IMR-90 (cell line): ENCODE measurements at regions not wholly inside any gene's neighbourhood (a gene's known extent, or its start where the extent isn't known, plus 50 kb on each side); places are given as distances from the start of the nearest gene placed in this dataset.

Experiments used
- ATAC-seq: fragments of 200-7000 bp; cut with Tn5 transposase; 2 replicates; pipeline ENCODE4 v1.9.1; 2020; ENCODE audit warnings: low read depth, mild to moderate bottlenecking, moderate library complexity
- BruUV-seq: library from RNA; stranded (reverse); fragments of 400-500 nt; replicated peaks from 2 replicates; lab custom pipeline; 2021; lab: Mats Ljungman, UMichigan
- CTCF ChIA-PET: fragments of 300-600 bp; formaldehyde crosslinking; extraction: SDS; loops from one replicate; lab custom pipeline; 2021; ENCODE audit warnings: antibody characterized with exemption; lab: Yijun Ruan, JAX
- POLR2A ChIA-PET: fragments of 300-600 bp; sonication (Branson Sonifier 250); formaldehyde crosslinking; loops from one replicate; lab custom pipeline; 2022; ENCODE audit warnings: antibody characterized with exemption; ENCODE audit not compliant: unreplicated experiment; lab: Charles Lee
- DNase-seq: peaks from one replicate; pipeline ENCODE4 v3.0.0; 2013
- H2AFZ ChIP-seq: replicated peaks from 2 replicates; pipeline ENCODE3; 2013; ENCODE audit warnings: low read length, mild to moderate bottlenecking; ENCODE audit not compliant: poor library complexity
- H2AK5ac ChIP-seq: 2 replicates; pipeline ENCODE4 v1.6.1; 2013; ENCODE audit warnings: low read depth, low read length, inconsistent platforms
- H2AK9ac ChIP-seq: replicated peaks from 2 replicates; pipeline ENCODE3; 2013; ENCODE audit warnings: mild to moderate bottlenecking, low read depth, low read length, moderate library complexity; ENCODE audit not compliant: poor library complexity
- H2BK120ac ChIP-seq: 2 replicates; pipeline ENCODE4 v1.6.1; 2013; ENCODE audit warnings: low read depth, low read length, inconsistent platforms
- H2BK15ac ChIP-seq: 3 replicates; pipeline ENCODE4 v1.6.1; 2013; ENCODE audit warnings: low read depth, low read length, inconsistent platforms
- H2BK20ac ChIP-seq: 2 replicates; pipeline ENCODE4 v1.6.1; 2013; ENCODE audit warnings: low read depth, mild to moderate bottlenecking, inconsistent platforms, low read length, moderate library complexity
- H2BK5ac ChIP-seq: 2 replicates; pipeline ENCODE4 v1.6.1; 2013; ENCODE audit warnings: mild to moderate bottlenecking, low read depth, low read length, inconsistent platforms; ENCODE audit not compliant: poor library complexity, severe bottlenecking
- H3K14ac ChIP-seq: replicated peaks from 2 replicates; pipeline ENCODE4 v1.6.1; 2013; ENCODE audit warnings: low read depth, low read length, inconsistent platforms
- H3K18ac ChIP-seq: 2 replicates; pipeline ENCODE4 v1.6.1; 2013; ENCODE audit warnings: low read depth, low read length, control low read depth
- H3K23ac ChIP-seq: 2 replicates; pipeline ENCODE4 v1.6.1; 2013; ENCODE audit warnings: low read depth, low read length, inconsistent platforms
- H3K27ac ChIP-seq: 2 replicates; pipeline ENCODE4 v1.5.1; 2013; ENCODE audit warnings: mild to moderate bottlenecking, control low read depth, low read length; ENCODE audit not compliant: insufficient read depth
- H3K27me3 ChIP-seq: 2 replicates; pipeline ENCODE4 v1.6.1; 2013; ENCODE audit warnings: low read length; ENCODE audit not compliant: control insufficient read depth, insufficient read depth
- H3K36me3 ChIP-seq: 2 replicates; pipeline ENCODE4 v1.6.1; 2013; ENCODE audit warnings: low read length, mixed read lengths; ENCODE audit not compliant: control insufficient read depth, insufficient read depth
- H3K4ac ChIP-seq: 2 replicates; pipeline ENCODE4 v1.6.1; 2013; ENCODE audit warnings: low read depth, low read length, inconsistent platforms
- H3K4me1 ChIP-seq: 2 replicates; pipeline ENCODE4 v1.6.1; 2013; ENCODE audit warnings: low read length, mixed read lengths; ENCODE audit not compliant: control insufficient read depth, insufficient read depth
- H3K4me2 ChIP-seq: 2 replicates; pipeline ENCODE4 v1.6.1; 2013; ENCODE audit warnings: low read depth, mild to moderate bottlenecking, control low read depth, low read length, moderate library complexity
- H3K4me3 ChIP-seq: 2 replicates; pipeline ENCODE4 v1.5.1; 2013; ENCODE audit warnings: low read depth, mild to moderate bottlenecking, control low read depth, low read length, moderate library complexity; ENCODE audit not compliant: insufficient read depth
- H3K56ac ChIP-seq: 2 replicates; pipeline ENCODE4 v1.6.1; 2013; ENCODE audit warnings: low read length, inconsistent platforms; ENCODE audit not compliant: insufficient read depth; ENCODE audit errors: extremely low read depth
- H3K79me1 ChIP-seq, 2 experiments: 2 replicates each; pipeline ENCODE4 v1.6.1; 2013; ENCODE audit warnings: low read length in 2 of 2, inconsistent platforms in 1 of 2, low read depth in 1 of 2
- H3K9ac ChIP-seq: 2 replicates; pipeline ENCODE4 v1.6.1; 2013; ENCODE audit warnings: low read depth, low read length, control low read depth
- H3K9me1 ChIP-seq: 2 replicates; pipeline ENCODE4 v1.6.1; 2013; ENCODE audit warnings: low read length, inconsistent platforms; ENCODE audit not compliant: insufficient read depth
- H3K9me3 ChIP-seq: 2 replicates; pipeline ENCODE4 v1.6.1; 2013; ENCODE audit warnings: low read length; ENCODE audit not compliant: control insufficient read depth, insufficient read depth
- H4K20me1 ChIP-seq: 2 replicates; pipeline ENCODE4 v1.6.1; 2013; ENCODE audit warnings: low read length, inconsistent platforms; ENCODE audit not compliant: insufficient read depth
- H4K5ac ChIP-seq: 2 replicates; pipeline ENCODE4 v1.6.1; 2013; ENCODE audit warnings: mild to moderate bottlenecking, low read depth, low read length, control low read depth
- H4K8ac ChIP-seq, 2 experiments: 2 replicates each; pipeline ENCODE4 v1.6.1; 2013; ENCODE audit warnings: low read depth in 2 of 2, low read length in 2 of 2, control low read depth in 1 of 2, inconsistent platforms in 1 of 2
- H4K91ac ChIP-seq: 2 replicates; pipeline ENCODE4 v1.6.1; 2013; ENCODE audit warnings: low read depth, low read length, inconsistent platforms; ENCODE audit not compliant: insufficient read depth
- POLR2A ChIP-seq: IDR thresholded peaks from 2 replicates; pipeline ENCODE4 v1.6.1; 2012; ENCODE audit warnings: mild to moderate bottlenecking, low read depth, low read length
- RFX5 ChIP-seq: IDR thresholded peaks from 2 replicates; pipeline ENCODE4 v1.8.0; 2012; ENCODE audit warnings: low read depth, mild to moderate bottlenecking, low read length, moderate library complexity
- SMC3 ChIP-seq: fragments of 150-350 bp; IDR thresholded peaks from 2 replicates; pipeline ENCODE4 v1.6.1; 2016; ENCODE audit warnings: low read depth, mild to moderate bottlenecking, antibody characterized with exemption, low read length, moderate library complexity
- WGBS, 2 experiments: methylation state at CpG; one replicate each; pipeline versions ENCODE4 v1.1.5 to v1.1.7; 2013; ENCODE audit warnings: missing lambda C conversion rate in 2 of 2; ENCODE audit not compliant: insufficient read length in 1 of 2; ENCODE audit errors: extremely low coverage in 2 of 2; 5-methylcytosine and 5-hydroxymethylcytosine counted together
- dilution Hi-C: fragments of 300-500 bp; cut with HindIII; formaldehyde crosslinking; loops from one replicate; pipeline ENCODE4 v1.14.3; 2018; ENCODE audit warnings: low sequenced_read_pairs; ENCODE audit not compliant: unreplicated experiment
- in situ Hi-C: fragments of 300-500 bp; cut with MboI; formaldehyde crosslinking; loops from 3 replicates; pipeline ENCODE4 v1.14.3; 2019; ENCODE audit warnings: low sequenced_read_pairs, inconsistent platforms, mixed read lengths
- intact Hi-C: fragments of 100-400 bp; cut with micrococcal nuclease; formaldehyde crosslinking; loops from 2 replicates; pipeline ENCODE4 v1.10.0; 2022

DNA sequence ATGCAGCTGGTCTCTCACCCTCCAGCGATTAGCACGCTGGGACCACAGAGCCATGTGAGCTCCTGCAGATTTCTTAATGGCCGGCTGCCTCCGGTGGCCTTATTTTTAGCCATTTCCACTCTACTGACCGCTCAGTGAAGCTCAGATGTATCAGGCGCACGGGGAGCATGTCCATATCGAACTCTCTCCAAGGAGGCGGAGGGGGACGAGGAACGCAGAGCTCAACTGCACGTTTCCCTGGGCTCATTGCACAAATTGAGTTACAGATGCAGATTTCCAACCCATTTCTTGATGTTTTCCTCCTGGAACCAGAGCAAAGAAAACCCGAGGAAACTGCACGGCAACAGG, 207.1 kb downstream of the CTTN start:
- ChIA-PET POLR2A (no interaction called here), CTCF (no interaction called here)
- dilution Hi-C loops, result no loop called here
- Histone ChIP-seq H4K91ac (no peak overlapping the region), H3K4me2 (no peak overlapping the region), H2AFZ (no peak overlapping the region), H3K9ac (no peak overlapping the region), H3K18ac (no peak overlapping the region), H4K8ac (no peak overlapping the region), H2BK5ac (no peak overlapping the region), H3K56ac (no peak overlapping the region), H2AK9ac (no peak overlapping the region), H2BK120ac (no peak overlapping the region), H3K27me3 (peaks cover 3% of the 10 kb centered on the region; the same call in 1 of the 2 replicates), H3K27ac (no peak overlapping the region), H3K4me1 (peaks cover 8% of the 10 kb centered on the region; the same call in 1 of the 2 replicates), H2AK5ac (no peak overlapping the region), H3K23ac (no peak overlapping the region), H3K14ac (no peak overlapping the region), H3K9me3 (no peaks in the 10 kb centered on the region), H3K4me3 (no peak overlapping the region), H3K79me1 (no peaks in the 10 kb centered on the region), H4K5ac (no peak overlapping the region), H2BK20ac (no peak overlapping the region), H3K36me3 (no peaks in the 10 kb centered on the region), H4K20me1 (peaks cover 10% of the 10 kb centered on the region; the same call in 1 of the 2 replicates), H3K9me1 (no peaks in the 10 kb centered on the region; the same call in 1 of the 2 replicates), H3K4ac (no peak overlapping the region), H2BK15ac (no peak overlapping the region)
- no TSS peak for BruUV-seq
- no peak for DNase-seq
- ATAC-seq, result no peak
- TF ChIP-seq SMC3 (no peak), RFX5 (no peak), POLR2A (no peak)
- WGBS, 2 experiments, result 78% methylated on average over 7 of the region's 14 CpGs; no CpG with 5 or more reads in 1 of the 2 experiments
- intact Hi-C loops, result no loop called here
- in situ Hi-C loops, result no loop called here
